ENCODE measurements at regions not wholly inside any gene's neighbourhood (a gene's known extent, or its start where the extent isn't known, plus 50 kb on each side); places are given as distances from the start of the nearest gene placed in this dataset.

DNA sequence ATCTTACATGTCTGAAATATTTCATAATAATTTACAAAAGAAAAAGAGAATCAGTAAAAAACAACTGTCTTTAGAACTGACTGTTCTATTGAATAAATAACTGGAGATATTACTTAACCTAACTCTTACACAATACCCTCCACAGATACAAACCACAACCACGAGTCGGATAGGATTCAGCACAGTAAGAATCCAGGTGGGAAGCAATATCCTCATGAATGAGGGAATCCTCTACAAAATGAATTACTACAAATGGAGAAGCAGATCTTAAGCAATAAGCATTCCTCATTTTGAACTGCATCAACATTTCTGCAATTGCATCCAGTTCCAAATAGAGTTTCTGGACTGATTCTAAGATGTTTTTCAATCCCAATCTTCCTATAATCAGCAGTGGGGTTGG, 227.1 kb downstream of the SH2D1A start:
- TF ChIP-seq, protein P1, sequence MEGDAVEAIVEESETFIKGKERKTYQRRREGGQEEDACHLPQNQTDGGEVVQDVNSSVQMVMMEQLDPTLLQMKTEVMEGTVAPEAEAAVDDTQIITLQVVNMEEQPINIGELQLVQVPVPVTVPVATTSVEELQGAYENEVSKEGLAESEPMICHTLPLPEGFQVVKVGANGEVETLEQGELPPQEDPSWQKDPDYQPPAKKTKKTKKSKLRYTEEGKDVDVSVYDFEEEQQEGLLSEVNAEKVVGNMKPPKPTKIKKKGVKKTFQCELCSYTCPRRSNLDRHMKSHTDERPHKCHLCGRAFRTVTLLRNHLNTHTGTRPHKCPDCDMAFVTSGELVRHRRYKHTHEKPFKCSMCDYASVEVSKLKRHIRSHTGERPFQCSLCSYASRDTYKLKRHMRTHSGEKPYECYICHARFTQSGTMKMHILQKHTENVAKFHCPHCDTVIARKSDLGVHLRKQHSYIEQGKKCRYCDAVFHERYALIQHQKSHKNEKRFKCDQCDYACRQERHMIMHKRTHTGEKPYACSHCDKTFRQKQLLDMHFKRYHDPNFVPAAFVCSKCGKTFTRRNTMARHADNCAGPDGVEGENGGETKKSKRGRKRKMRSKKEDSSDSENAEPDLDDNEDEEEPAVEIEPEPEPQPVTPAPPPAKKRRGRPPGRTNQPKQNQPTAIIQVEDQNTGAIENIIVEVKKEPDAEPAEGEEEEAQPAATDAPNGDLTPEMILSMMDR (IDR thresholded peaks at IDR 0.05), result no peak
- no peak for TF ChIP-seq POLR2A (IDR thresholded peaks at IDR 0.05)

Data from transverse colon (tissue), 3 donors.